ENCODE measurements at regions not wholly inside any gene's neighbourhood (a gene's known extent, or its start where the extent isn't known, plus 50 kb on each side); places are given as distances from the start of the nearest gene placed in this dataset.

- Mint-ChIP-seq H3K9me3 (no peaks in the 10 kb centered on the region), H3K36me3 (no peaks in the 10 kb centered on the region), H3K27me3 (no peaks in the 10 kb centered on the region), H3K4me3 (no peak overlapping the region), H3K4me1 (ENCODE audit: unreplicated experiment) (no peaks in the 10 kb centered on the region), H3K27ac (no peak overlapping the region)
- TF ChIP-seq CTCF (conservative IDR thresholded peaks at IDR 0.05) = no peak
- no peak for DNase-seq (ENCODE audit: extremely low spot score, unreplicated experiment)
Observed at GRCh38 chr4:163915896-163916295, 421.4 kb downstream of the TMA16 start.

GRCh38 chr4:163920426-163920825 lies 425.9 kb downstream of the TMA16 start:
- H3K27me3 Mint-ChIP-seq = no peaks in the 10 kb centered on the region
- no peak overlapping the region for H3K27ac Mint-ChIP-seq
- no peaks in the 10 kb centered on the region for H3K4me1 Mint-ChIP-seq (ENCODE audit: unreplicated experiment)
- TF ChIP-seq CTCF (conservative IDR thresholded peaks at IDR 0.05) = no peak
- H3K4me3 Mint-ChIP-seq = no peak overlapping the region
- DNase-seq (ENCODE audit: extremely low spot score, unreplicated experiment) = no peak
- H3K36me3 Mint-ChIP-seq = no peaks in the 10 kb centered on the region
- no peaks in the 10 kb centered on the region for H3K9me3 Mint-ChIP-seq

- Mint-ChIP-seq H3K9me3 (no peaks in the 10 kb centered on the region), H3K4me3 (no peak overlapping the region), H3K27ac (no peak overlapping the region), H3K4me1 (ENCODE audit: unreplicated experiment) (no peaks in the 10 kb centered on the region), H3K27me3 (no peaks in the 10 kb centered on the region), H3K36me3 (no peaks in the 10 kb centered on the region)
- TF ChIP-seq CTCF (conservative IDR thresholded peaks at IDR 0.05) = no peak
- DNase-seq (ENCODE audit: extremely low spot score, unreplicated experiment) = no peak
Observed at GRCh38 chr4:163922302-163922701, 427.8 kb downstream of the TMA16 start.

GRCh38 chr4:163923092-163923491 lies 428.6 kb downstream of the TMA16 start:
- Mint-ChIP-seq H3K27ac (no peak overlapping the region), H3K9me3 (no peaks in the 10 kb centered on the region), H3K4me1 (ENCODE audit: unreplicated experiment) (no peaks in the 10 kb centered on the region), H3K27me3 (no peaks in the 10 kb centered on the region), H3K36me3 (no peaks in the 10 kb centered on the region), H3K4me3 (no peak overlapping the region)
- DNase-seq (ENCODE audit: extremely low spot score, unreplicated experiment) = no peak
- TF ChIP-seq CTCF (conservative IDR thresholded peaks at IDR 0.05) = no peak

GRCh38 chr4:163930086-163930485 lies 435.6 kb downstream of the TMA16 start:
- H3K27ac Mint-ChIP-seq = no peak overlapping the region
- TF ChIP-seq CTCF (conservative IDR thresholded peaks at IDR 0.05) = no peak
- H3K27me3 Mint-ChIP-seq = no peaks in the 10 kb centered on the region
- H3K4me3 Mint-ChIP-seq = no peak overlapping the region
- H3K36me3 Mint-ChIP-seq = no peaks in the 10 kb centered on the region
- no peaks in the 10 kb centered on the region for H3K4me1 Mint-ChIP-seq (ENCODE audit: unreplicated experiment)
- H3K9me3 Mint-ChIP-seq = no peaks in the 10 kb centered on the region
- no peak for DNase-seq (ENCODE audit: extremely low spot score, unreplicated experiment)

- Mint-ChIP-seq H3K27me3 (no peaks in the 10 kb centered on the region), H3K4me1 (ENCODE audit: unreplicated experiment) (no peaks in the 10 kb centered on the region), H3K4me3 (no peak overlapping the region), H3K9me3 (no peaks in the 10 kb centered on the region), H3K27ac (no peak overlapping the region), H3K36me3 (no peaks in the 10 kb centered on the region)
- no peak for DNase-seq (ENCODE audit: extremely low spot score, unreplicated experiment)
- no peak for TF ChIP-seq CTCF (conservative IDR thresholded peaks at IDR 0.05)
Observed at GRCh38 chr4:163932504-163932903, 438.0 kb downstream of the TMA16 start.

Data from type B pancreatic cell (in vitro differentiated cells).